NCI-H128 (cell line): ENCODE measurements at regions not wholly inside any gene's neighbourhood (a gene's known extent, or its start where the extent isn't known, plus 50 kb on each side); places are given as distances from the start of the nearest gene placed in this dataset.
A peak's percentile ranks its signal among the peaks of the same experiment; 100 is the strongest.
"Not testable (repeated sequence)": the region's sequence is repeated elsewhere in the genome, so short reads cannot be mapped to it uniquely, and the experiment has no call there.

Source experiments
- DNase-seq: peaks from one replicate; lab custom pipeline; 2025; ENCODE audit not compliant: unreplicated experiment; lab: John Stamatoyannopoulos, UW

- no peak for DNase-seq
Observed at GRCh38 chr6:134678436-134678889, 271.4 kb downstream of the ALDH8A1 start.

- DNase-seq, result no peak
Observed at GRCh38 chr6:134676307-134677281, 273.3 kb downstream of the ALDH8A1 start.

GRCh38 chr6:134675110-134676054 lies 274.5 kb downstream of the ALDH8A1 start:
- peak; percentile 91 for DNase-seq

GRCh38 chr6:134674562-134674961 lies 275.3 kb downstream of the ALDH8A1 start:
- DNase-seq, result no peak

- no peak for DNase-seq
Observed at GRCh38 chr6:134669485-134669884, 280.4 kb downstream of the ALDH8A1 start.

- no peak for DNase-seq
Observed at GRCh38 chr6:134667111-134667510, 282.8 kb downstream of the ALDH8A1 start.

- DNase-seq, result no peak
Observed at GRCh38 chr6:134666125-134666524, 283.8 kb downstream of the ALDH8A1 start.

- DNase-seq, result no peak
Observed at GRCh38 chr6:134665029-134665723, 284.7 kb downstream of the ALDH8A1 start.

- no peak for DNase-seq
Observed at GRCh38 chr6:134663800-134664535, 285.9 kb downstream of the ALDH8A1 start.

GRCh38 chr6:134663356-134663755 lies 286.5 kb downstream of the ALDH8A1 start:
- DNase-seq, result no peak

GRCh38 chr6:134662077-134662700 lies 287.7 kb downstream of the ALDH8A1 start:
- DNase-seq, result no peak

- not testable (repeated sequence) for DNase-seq
Observed at GRCh38 chr6:134659885-134660284, 290.0 kb downstream of the ALDH8A1 start.

GRCh38 chr6:134658596-134658995 lies 291.3 kb downstream of the ALDH8A1 start:
- DNase-seq, result no peak

GRCh38 chr6:134657751-134658527 lies 292.0 kb downstream of the ALDH8A1 start:
- DNase-seq, result no peak

- no peak for DNase-seq
Observed at GRCh38 chr6:134657343-134657742, 292.6 kb downstream of the ALDH8A1 start.

GRCh38 chr6:134654751-134655150 lies 295.1 kb downstream of the ALDH8A1 start:
- no peak for DNase-seq

- no peak for DNase-seq
Observed at GRCh38 chr6:134651519-134651918, 298.4 kb downstream of the ALDH8A1 start.

- DNase-seq, result no peak
Observed at GRCh38 chr6:134647861-134648260, 302.0 kb downstream of the ALDH8A1 start.

GRCh38 chr6:134642819-134643218 lies 307.1 kb downstream of the ALDH8A1 start:
- DNase-seq, result no peak
